ENCODE measurements at regions not wholly inside any gene's neighbourhood (a gene's known extent, or its start where the extent isn't known, plus 50 kb on each side); places are given as distances from the start of the nearest gene placed in this dataset.

- in situ Hi-C loops (cut with MboI; ENCODE audit: low sequenced_read_pairs, unreplicated experiment): no loop called here
- no peak for DNase-seq (ENCODE audit: low spot score)
- TF ChIP-seq CTCF (IDR thresholded peaks at IDR 0.05; ENCODE audit: borderline replicate concordance, control extremely low read depth, extremely low read depth, insufficient read depth, missing control alignments): no peak
These were observed 55.1 kb upstream of the ACSL3 start for GRCh38 chr2:222805591-222806304.

GRCh38 chr2:222806526-222807137 lies 54.2 kb upstream of the ACSL3 start:
- no peak for TF ChIP-seq CTCF (IDR thresholded peaks at IDR 0.05; ENCODE audit: borderline replicate concordance, control extremely low read depth, extremely low read depth, insufficient read depth, missing control alignments)
- DNase-seq (ENCODE audit: low spot score): no peak
- in situ Hi-C loops (cut with MboI; ENCODE audit: low sequenced_read_pairs, unreplicated experiment): no loop called here

GRCh38 chr2:222807431-222807830 lies 53.4 kb upstream of the ACSL3 start:
- in situ Hi-C loops (cut with MboI; ENCODE audit: low sequenced_read_pairs, unreplicated experiment): no loop called here
- no peak for DNase-seq (ENCODE audit: low spot score)
- TF ChIP-seq CTCF (IDR thresholded peaks at IDR 0.05; ENCODE audit: borderline replicate concordance, control extremely low read depth, extremely low read depth, insufficient read depth, missing control alignments): no peak

- in situ Hi-C loops (cut with MboI; ENCODE audit: low sequenced_read_pairs, unreplicated experiment): no loop called here
- no peak for DNase-seq (ENCODE audit: low spot score)
- no peak for TF ChIP-seq CTCF (IDR thresholded peaks at IDR 0.05; ENCODE audit: borderline replicate concordance, control extremely low read depth, extremely low read depth, insufficient read depth, missing control alignments)
These were observed 51.3 kb upstream of the ACSL3 start for GRCh38 chr2:222809582-222809981.

- in situ Hi-C loops (cut with MboI; ENCODE audit: low sequenced_read_pairs, unreplicated experiment): no loop called here
- no peak for DNase-seq (ENCODE audit: low spot score)
- TF ChIP-seq CTCF (IDR thresholded peaks at IDR 0.05; ENCODE audit: borderline replicate concordance, control extremely low read depth, extremely low read depth, insufficient read depth, missing control alignments): no peak
These were observed 50.8 kb upstream of the ACSL3 start for GRCh38 chr2:222810044-222810443.
